Stimulated activated memory B cell treated with anti-CD40 and anti-IgM and Interleukin-4, amounts not matched to agents 10 μg/mL and 1 μg/mL and 100 μg/mL, for 72 hours (primary cell): ENCODE measurements at regions not wholly inside any gene's neighbourhood (a gene's known extent, or its start where the extent isn't known, plus 50 kb on each side); places are given as distances from the start of the nearest gene placed in this dataset.

ENCODE experiments used
- ATAC-seq: fragments of 150-1000 bp; cut with Tn5 transposase; 2 replicates; pipeline ENCODE4 v1.10.0; 2021
- H3K27ac Mint-ChIP-seq: one replicate; pipeline ENCODE4 v1.8.0; 2022; ENCODE audit warnings: mild to moderate bottlenecking, mixed read lengths
- H3K27me3 Mint-ChIP-seq: one replicate; pipeline ENCODE4 v1.8.0; 2022; ENCODE audit warnings: mixed read lengths
- H3K36me3 Mint-ChIP-seq: one replicate; pipeline ENCODE4 v1.8.0; 2022; ENCODE audit warnings: mixed read lengths
- H3K4me1 Mint-ChIP-seq: one replicate; pipeline ENCODE4 v1.8.0; 2022; ENCODE audit warnings: mixed read lengths
- H3K4me3 Mint-ChIP-seq: one replicate; pipeline ENCODE4 v1.8.0; 2022; ENCODE audit warnings: mild to moderate bottlenecking, moderate library complexity, mixed read lengths
- H3K9me3 Mint-ChIP-seq: one replicate; pipeline ENCODE4 v1.8.0; 2022; ENCODE audit warnings: mixed read lengths

GRCh38 chr2:116645155-116645554 lies 1169.3 kb upstream of the DDX18 start:
- no peaks in the 10 kb centered on the region for H3K4me1 Mint-ChIP-seq
- no peak for ATAC-seq
- peaks cover 3% of the 10 kb centered on the region for H3K9me3 Mint-ChIP-seq
- no peak overlapping the region for H3K4me3 Mint-ChIP-seq
- no peaks in the 10 kb centered on the region for H3K36me3 Mint-ChIP-seq
- no peak overlapping the region for H3K27ac Mint-ChIP-seq
- H3K27me3 Mint-ChIP-seq, result no peaks in the 10 kb centered on the region

GRCh38 chr2:116668691-116669090 lies 1145.8 kb upstream of the DDX18 start:
- H3K4me3 Mint-ChIP-seq, result no peak overlapping the region
- no peaks in the 10 kb centered on the region for H3K36me3 Mint-ChIP-seq
- peaks cover 14% of the 10 kb centered on the region for H3K9me3 Mint-ChIP-seq
- no peak for ATAC-seq
- H3K27ac Mint-ChIP-seq, result no peak overlapping the region
- H3K27me3 Mint-ChIP-seq, result no peaks in the 10 kb centered on the region
- H3K4me1 Mint-ChIP-seq, result no peaks in the 10 kb centered on the region

- H3K9me3 Mint-ChIP-seq, result peaks cover 9% of the 10 kb centered on the region
Measured at GRCh38 chr2:116669782-116670181, 1144.7 kb upstream of the DDX18 start.

DNA sequence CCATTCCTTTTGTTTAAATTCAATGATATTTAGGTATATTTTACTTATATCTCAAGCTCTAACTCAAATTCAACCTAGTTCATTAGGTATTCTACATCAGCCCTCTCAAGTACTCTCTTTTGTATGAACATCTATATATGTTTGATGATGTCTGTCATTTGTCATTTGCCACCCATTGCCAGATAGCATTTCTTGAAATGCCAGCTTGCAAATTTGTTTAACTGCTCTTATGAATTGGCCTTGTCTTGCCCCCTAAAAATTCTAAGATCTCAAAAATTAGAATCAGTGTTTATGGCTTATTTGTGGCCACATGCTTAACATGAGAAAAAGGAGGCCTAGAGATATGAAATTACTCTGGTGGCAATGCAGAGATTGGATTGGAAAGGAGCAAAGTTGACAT lies 1140.3 kb upstream of the DDX18 start:
- Mint-ChIP-seq H3K4me1 (no peaks in the 10 kb centered on the region), H3K27me3 (no peaks in the 10 kb centered on the region), H3K4me3 (no peak overlapping the region), H3K36me3 (no peaks in the 10 kb centered on the region), H3K9me3 (peaks cover 9% of the 10 kb centered on the region), H3K27ac (no peak overlapping the region)
- ATAC-seq, result no peak

More at GRCh38 chr2:116669782-116670181, 1144.7 kb upstream of the DDX18 start:
- Mint-ChIP-seq H3K27ac (no peak overlapping the region), H3K27me3 (no peaks in the 10 kb centered on the region), H3K4me3 (no peak overlapping the region), H3K4me1 (no peaks in the 10 kb centered on the region), H3K36me3 (no peaks in the 10 kb centered on the region)
- no peak for ATAC-seq

DNA sequence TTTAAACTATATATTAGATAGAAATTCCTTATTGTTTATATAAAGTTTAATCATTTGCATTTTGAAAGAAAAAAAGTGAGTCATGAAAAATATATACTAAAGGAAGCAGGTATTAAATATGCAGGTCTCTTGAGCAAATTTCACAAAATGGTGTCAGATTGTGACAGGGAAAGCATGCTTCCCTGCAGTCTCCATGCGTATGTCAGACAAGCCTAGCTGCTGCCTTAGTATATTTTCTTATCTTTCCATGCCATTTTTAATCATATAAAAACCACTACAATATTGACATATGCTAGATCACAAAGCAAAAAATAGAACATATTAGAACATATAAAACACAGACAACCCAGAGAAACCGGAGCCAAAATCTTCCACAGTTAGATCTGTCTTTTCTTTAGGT lies 1137.7 kb upstream of the DDX18 start:
- H3K27me3 Mint-ChIP-seq, result no peaks in the 10 kb centered on the region
- no peak overlapping the region for H3K4me3 Mint-ChIP-seq
- H3K27ac Mint-ChIP-seq, result no peak overlapping the region
- peaks cover 6% of the 10 kb centered on the region for H3K9me3 Mint-ChIP-seq
- no peak for ATAC-seq
- H3K36me3 Mint-ChIP-seq, result no peaks in the 10 kb centered on the region
- H3K4me1 Mint-ChIP-seq, result no peaks in the 10 kb centered on the region

DNA sequence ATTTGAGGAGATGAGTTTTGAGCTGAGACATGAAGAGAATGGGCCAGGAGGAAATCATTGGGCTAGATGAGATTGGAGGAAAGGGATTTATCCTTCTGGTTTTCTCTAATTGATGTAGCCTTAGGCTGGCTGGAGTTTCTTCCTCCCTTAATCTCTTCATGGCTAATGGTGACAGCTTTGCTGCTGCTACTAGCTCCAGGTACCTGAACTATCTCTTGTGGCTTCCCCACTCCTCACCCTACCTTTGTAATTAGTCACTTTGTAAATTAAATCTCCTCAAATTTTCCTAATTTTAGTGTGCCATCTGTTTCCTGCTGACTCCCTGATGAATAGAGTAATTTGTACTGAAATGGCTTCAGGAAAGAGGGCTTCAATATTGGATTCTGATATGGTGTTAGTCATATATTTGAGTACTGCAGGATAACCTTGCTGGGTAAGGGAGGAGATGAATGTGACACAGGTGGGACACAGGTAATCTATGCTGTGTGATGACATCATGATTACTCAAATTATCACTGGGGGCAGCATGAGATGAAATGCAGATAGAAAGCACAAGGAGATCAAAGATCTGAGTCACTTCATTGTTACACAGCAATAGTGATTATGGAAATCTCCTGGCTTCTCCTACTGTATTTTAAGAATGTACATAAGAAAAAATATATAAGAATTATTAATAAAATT lies 1134.1 kb upstream of the DDX18 start:
- no peak overlapping the region for H3K4me3 Mint-ChIP-seq
- no peak for ATAC-seq
- no peaks in the 10 kb centered on the region for H3K27me3 Mint-ChIP-seq
- H3K36me3 Mint-ChIP-seq, result no peaks in the 10 kb centered on the region
- no peak overlapping the region for H3K27ac Mint-ChIP-seq
- H3K4me1 Mint-ChIP-seq, result no peaks in the 10 kb centered on the region
- H3K9me3 Mint-ChIP-seq, result peaks cover 3% of the 10 kb centered on the region

GRCh38 chr2:116687371-116687770 lies 1127.1 kb upstream of the DDX18 start:
- no peaks in the 10 kb centered on the region for H3K27me3 Mint-ChIP-seq
- no peak overlapping the region for H3K27ac Mint-ChIP-seq
- H3K9me3 Mint-ChIP-seq, result no peaks in the 10 kb centered on the region

GRCh38 chr2:116692988-116693387 lies 1121.5 kb upstream of the DDX18 start:
- Mint-ChIP-seq H3K36me3 (no peaks in the 10 kb centered on the region), H3K4me3 (no peak overlapping the region), H3K9me3 (no peaks in the 10 kb centered on the region), H3K27ac (no peak overlapping the region), H3K27me3 (no peaks in the 10 kb centered on the region), H3K4me1 (no peaks in the 10 kb centered on the region)
- no peak for ATAC-seq

More at GRCh38 chr2:116687371-116687770, 1127.1 kb upstream of the DDX18 start:
- Mint-ChIP-seq H3K4me1 (no peaks in the 10 kb centered on the region), H3K4me3 (no peak overlapping the region), H3K36me3 (no peaks in the 10 kb centered on the region)
- ATAC-seq, result no peak

DNA sequence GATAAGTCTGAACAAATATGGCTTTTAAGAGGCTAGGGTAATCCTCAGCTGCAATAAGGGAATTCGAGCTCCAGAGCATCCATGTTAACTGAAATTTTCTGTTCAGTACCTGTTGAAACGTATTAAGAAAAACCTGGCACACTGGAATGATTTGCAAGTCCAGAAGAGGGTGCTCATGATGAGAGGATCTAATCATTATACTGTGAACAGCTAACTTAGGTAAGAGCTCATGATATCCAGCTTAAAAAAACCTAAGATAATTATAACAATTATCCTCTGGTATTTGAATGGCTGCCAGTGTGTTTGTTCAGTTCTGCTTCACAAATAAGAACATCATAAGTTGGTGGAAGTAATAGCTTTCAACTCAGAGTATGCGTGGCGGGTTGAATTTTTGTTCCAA lies 1118.3 kb upstream of the DDX18 start:
- peaks cover 2% of the 10 kb centered on the region for H3K9me3 Mint-ChIP-seq
- H3K4me3 Mint-ChIP-seq, result no peak overlapping the region
- H3K4me1 Mint-ChIP-seq, result no peaks in the 10 kb centered on the region
- no peak for ATAC-seq
- no peaks in the 10 kb centered on the region for H3K36me3 Mint-ChIP-seq
- no peak overlapping the region for H3K27ac Mint-ChIP-seq
- no peaks in the 10 kb centered on the region for H3K27me3 Mint-ChIP-seq

DNA sequence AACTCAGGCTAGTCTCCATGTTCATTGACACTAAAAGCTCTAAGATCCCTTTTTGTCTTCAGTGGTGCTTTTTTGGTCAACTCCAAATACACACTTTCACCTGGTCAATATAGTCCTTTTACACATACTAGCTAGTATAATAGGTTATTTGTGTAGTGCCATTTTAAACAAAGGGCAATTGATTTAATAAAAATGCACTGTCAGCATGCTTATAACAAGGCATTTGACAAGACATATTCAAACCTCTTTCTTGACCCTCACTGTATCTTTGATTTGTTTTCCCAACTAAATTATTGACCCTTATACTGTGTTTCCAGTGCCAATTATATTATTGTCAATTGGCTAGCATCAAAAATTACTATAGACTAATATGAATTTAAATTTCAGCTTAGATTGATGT lies 1117.6 kb upstream of the DDX18 start:
- Mint-ChIP-seq H3K36me3 (no peaks in the 10 kb centered on the region), H3K4me1 (no peaks in the 10 kb centered on the region), H3K27me3 (no peaks in the 10 kb centered on the region), H3K27ac (no peak overlapping the region), H3K9me3 (peaks cover 2% of the 10 kb centered on the region), H3K4me3 (no peak overlapping the region)
- no peak for ATAC-seq

DNA sequence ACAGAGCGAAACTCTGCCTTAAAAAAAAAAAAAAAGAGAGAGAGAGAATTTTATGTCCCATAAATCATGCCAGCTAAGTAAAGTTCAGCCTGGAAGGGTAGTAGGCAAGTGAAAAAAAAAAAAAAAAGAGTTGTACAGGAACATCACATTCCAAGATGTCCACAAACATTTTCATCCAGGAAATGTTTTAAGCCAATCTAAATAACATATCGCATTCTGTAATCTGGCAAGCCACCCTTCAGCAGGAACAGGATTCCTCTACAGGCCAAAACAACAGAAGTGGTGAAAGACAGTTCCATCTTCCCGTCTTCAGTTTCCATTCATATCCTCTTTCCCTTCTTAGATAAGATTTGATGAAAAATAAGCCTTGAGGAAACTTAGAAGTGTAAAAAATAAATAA lies 1108.1 kb upstream of the DDX18 start:
- H3K4me1 Mint-ChIP-seq, result no peaks in the 10 kb centered on the region
- H3K36me3 Mint-ChIP-seq, result no peaks in the 10 kb centered on the region
- no peak overlapping the region for H3K4me3 Mint-ChIP-seq
- no peak for ATAC-seq
- H3K27me3 Mint-ChIP-seq, result no peaks in the 10 kb centered on the region
- H3K27ac Mint-ChIP-seq, result no peak overlapping the region
- peaks cover 5% of the 10 kb centered on the region for H3K9me3 Mint-ChIP-seq

- no peaks in the 10 kb centered on the region for H3K4me1 Mint-ChIP-seq
- H3K4me3 Mint-ChIP-seq, result no peak overlapping the region
- H3K27me3 Mint-ChIP-seq, result no peaks in the 10 kb centered on the region
- no peak overlapping the region for H3K27ac Mint-ChIP-seq
- H3K36me3 Mint-ChIP-seq, result no peaks in the 10 kb centered on the region
- H3K9me3 Mint-ChIP-seq, result no peaks in the 10 kb centered on the region
- ATAC-seq, result no peak
Measured at GRCh38 chr2:116716038-116716437, 1098.5 kb upstream of the DDX18 start.

GRCh38 chr2:116716444-116716843 lies 1098.0 kb upstream of the DDX18 start:
- H3K27ac Mint-ChIP-seq, result no peak overlapping the region
- H3K36me3 Mint-ChIP-seq, result no peaks in the 10 kb centered on the region
- H3K9me3 Mint-ChIP-seq, result peaks cover 2% of the 10 kb centered on the region
- H3K4me3 Mint-ChIP-seq, result no peak overlapping the region
- no peak for ATAC-seq
- H3K4me1 Mint-ChIP-seq, result no peaks in the 10 kb centered on the region
- no peaks in the 10 kb centered on the region for H3K27me3 Mint-ChIP-seq

DNA sequence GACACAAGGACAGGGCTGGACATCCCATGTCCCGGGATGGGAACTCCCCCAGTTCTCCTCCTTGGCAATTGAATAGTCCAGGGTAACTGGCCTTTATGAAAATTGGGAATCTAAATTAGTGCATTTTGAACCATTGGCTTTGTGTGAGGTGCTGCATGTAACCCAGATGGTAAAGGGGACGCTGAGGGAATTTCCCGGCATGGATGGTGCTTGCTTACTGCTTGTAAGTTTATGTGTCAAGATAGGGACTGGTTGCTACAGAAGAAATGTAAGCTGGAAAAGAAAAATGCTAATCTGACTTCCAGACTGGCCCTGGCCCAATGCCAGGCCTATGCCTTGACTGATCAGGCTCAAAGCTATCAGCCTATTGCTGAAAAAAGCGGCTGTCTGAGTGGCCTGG lies 1096.7 kb upstream of the DDX18 start:
- H3K9me3 Mint-ChIP-seq, result peaks cover 2% of the 10 kb centered on the region
- no peak for ATAC-seq
- H3K36me3 Mint-ChIP-seq, result no peaks in the 10 kb centered on the region
- H3K4me1 Mint-ChIP-seq, result no peaks in the 10 kb centered on the region
- no peaks in the 10 kb centered on the region for H3K27me3 Mint-ChIP-seq
- no peak overlapping the region for H3K4me3 Mint-ChIP-seq
- no peak overlapping the region for H3K27ac Mint-ChIP-seq

DNA sequence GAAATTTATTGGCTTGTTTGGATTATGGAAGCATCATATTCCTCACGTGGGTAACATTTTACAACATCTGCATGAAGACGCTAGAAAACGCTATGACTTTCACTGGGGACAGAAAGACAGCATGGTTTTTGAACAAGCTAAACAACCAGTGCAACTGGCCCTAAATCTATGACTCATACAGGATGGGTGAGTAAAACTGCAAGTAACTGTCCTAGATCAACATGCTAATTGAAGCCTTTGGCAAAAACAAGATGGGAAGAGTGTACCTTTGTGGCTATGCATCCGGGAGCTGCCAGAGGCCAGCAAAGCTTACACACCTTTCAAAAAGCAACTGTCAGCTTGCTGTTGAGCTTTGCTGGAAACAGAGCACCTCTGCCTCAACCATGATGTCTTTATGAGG lies 1096.0 kb upstream of the DDX18 start:
- Mint-ChIP-seq H3K36me3 (no peaks in the 10 kb centered on the region), H3K27me3 (no peaks in the 10 kb centered on the region), H3K9me3 (peaks cover 2% of the 10 kb centered on the region), H3K4me1 (no peaks in the 10 kb centered on the region), H3K4me3 (no peak overlapping the region), H3K27ac (no peak overlapping the region)
- ATAC-seq, result no peak

GRCh38 chr2:116719836-116720235 lies 1094.7 kb upstream of the DDX18 start:
- no peak overlapping the region for H3K4me3 Mint-ChIP-seq
- H3K27me3 Mint-ChIP-seq, result no peaks in the 10 kb centered on the region
- no peaks in the 10 kb centered on the region for H3K4me1 Mint-ChIP-seq
- peaks cover 2% of the 10 kb centered on the region for H3K9me3 Mint-ChIP-seq
- H3K27ac Mint-ChIP-seq, result no peak overlapping the region
- no peaks in the 10 kb centered on the region for H3K36me3 Mint-ChIP-seq
- no peak for ATAC-seq

GRCh38 chr2:116724550-116724949 lies 1089.9 kb upstream of the DDX18 start:
- H3K27me3 Mint-ChIP-seq, result no peaks in the 10 kb centered on the region

More at GRCh38 chr2:116724550-116724949, 1089.9 kb upstream of the DDX18 start:
- Mint-ChIP-seq H3K9me3 (peaks cover 7% of the 10 kb centered on the region), H3K27ac (no peak overlapping the region), H3K4me3 (no peak overlapping the region), H3K36me3 (no peaks in the 10 kb centered on the region), H3K4me1 (no peaks in the 10 kb centered on the region)
- ATAC-seq, result no peak
